ENCODE measurements at regions not wholly inside any gene's neighbourhood (a gene's known extent, or its start where the extent isn't known, plus 50 kb on each side); places are given as distances from the start of the nearest gene placed in this dataset.
"Not testable (repeated sequence)": the region's sequence is repeated elsewhere in the genome, so short reads cannot be mapped to it uniquely, and the experiment has no call there.

GRCh38 chr15:22519213-22519612, 60.5 kb downstream of the GOLGA6L22 start:
- CTCF ChIA-PET; POLR2A ChIA-PET; DNase-seq (ENCODE audit: extremely low spot score): not testable (repeated sequence)

GRCh38 chr15:22526537-22526936, 67.8 kb downstream of the GOLGA6L22 start:
- DNase-seq (ENCODE audit: extremely low spot score); POLR2A ChIA-PET: not testable (repeated sequence)

DNA sequence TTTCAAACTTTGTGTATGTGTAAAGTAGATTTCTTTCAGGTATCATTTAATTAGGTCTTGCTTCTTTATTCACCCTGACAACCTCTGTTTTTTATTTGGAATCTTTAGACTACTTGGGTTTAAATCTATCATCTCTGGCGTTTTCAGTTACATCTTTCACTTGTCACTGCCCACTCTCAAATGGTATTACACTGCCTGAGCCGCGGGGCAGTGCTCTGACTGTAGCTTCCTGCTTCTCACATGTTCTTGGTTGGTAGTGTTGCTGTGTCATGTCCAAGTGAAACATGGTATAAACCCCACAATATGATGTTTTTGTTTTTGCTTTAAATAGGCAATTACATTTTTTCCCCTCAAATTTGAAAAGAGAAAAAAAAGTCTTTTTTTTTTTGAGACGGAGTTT, 68.3 kb downstream of the GOLGA6L22 start:
- CTCF ChIA-PET; DNase-seq (ENCODE audit: extremely low spot score); POLR2A ChIA-PET: not testable (repeated sequence)

More at GRCh38 chr15:22526537-22526936, 67.8 kb downstream of the GOLGA6L22 start:
- CTCF ChIA-PET, result not testable (repeated sequence)

- POLR2A ChIA-PET; CTCF ChIA-PET; DNase-seq (ENCODE audit: extremely low spot score): not testable (repeated sequence)
Measured at GRCh38 chr15:22529200-22529599, 70.5 kb downstream of the GOLGA6L22 start.

- POLR2A ChIA-PET; CTCF ChIA-PET; DNase-seq (ENCODE audit: extremely low spot score): not testable (repeated sequence)
Measured at GRCh38 chr15:22559701-22560100, 101.0 kb downstream of the GOLGA6L22 start.

DNA sequence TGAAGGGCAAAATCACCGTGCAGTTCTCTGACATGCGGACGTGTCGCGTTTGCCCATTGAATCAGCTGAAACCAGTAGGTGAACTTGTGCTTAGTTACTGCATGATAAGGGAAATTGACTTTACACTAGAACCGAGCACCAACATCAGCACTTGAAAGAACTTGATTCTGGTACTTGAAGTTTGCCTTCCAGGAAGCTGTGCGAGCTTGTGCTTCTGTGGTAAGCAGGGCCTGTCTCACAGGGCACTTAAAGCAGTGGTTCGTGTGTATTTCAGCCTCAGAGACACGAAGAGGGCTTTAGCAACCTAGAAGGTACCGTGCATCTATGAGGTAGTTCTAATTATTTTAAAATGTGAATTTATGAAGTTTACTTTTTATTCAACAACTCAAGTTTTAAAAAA, 103.0 kb downstream of the GOLGA6L22 start:
- DNase-seq (ENCODE audit: extremely low spot score); POLR2A ChIA-PET; CTCF ChIA-PET: not testable (repeated sequence)

DNA sequence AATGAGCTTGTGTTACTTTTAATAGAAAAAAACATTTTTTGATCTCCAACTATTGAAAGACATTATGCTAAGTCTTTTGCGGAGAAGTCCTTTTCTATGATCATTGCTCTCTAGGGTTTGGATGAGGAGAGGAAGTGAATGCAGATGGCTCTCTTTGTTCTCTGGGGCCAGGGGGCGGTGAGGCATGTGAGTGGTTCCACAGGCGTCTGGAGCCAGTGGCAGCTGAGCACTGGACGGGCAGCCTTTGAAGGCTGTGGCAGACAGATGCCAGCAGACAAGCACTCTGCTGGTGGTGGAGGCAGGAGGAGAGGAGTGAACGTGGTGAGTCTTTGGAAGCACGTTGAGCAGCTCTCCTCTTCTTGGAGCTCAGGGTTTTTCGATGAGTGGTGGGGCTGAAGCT, 107.8 kb downstream of the GOLGA6L22 start:
- POLR2A ChIA-PET; CTCF ChIA-PET; DNase-seq (ENCODE audit: extremely low spot score): not testable (repeated sequence)

GRCh38 chr15:22569486-22569885, 110.8 kb downstream of the GOLGA6L22 start:
- CTCF ChIA-PET; DNase-seq (ENCODE audit: extremely low spot score); POLR2A ChIA-PET: not testable (repeated sequence)

DNA sequence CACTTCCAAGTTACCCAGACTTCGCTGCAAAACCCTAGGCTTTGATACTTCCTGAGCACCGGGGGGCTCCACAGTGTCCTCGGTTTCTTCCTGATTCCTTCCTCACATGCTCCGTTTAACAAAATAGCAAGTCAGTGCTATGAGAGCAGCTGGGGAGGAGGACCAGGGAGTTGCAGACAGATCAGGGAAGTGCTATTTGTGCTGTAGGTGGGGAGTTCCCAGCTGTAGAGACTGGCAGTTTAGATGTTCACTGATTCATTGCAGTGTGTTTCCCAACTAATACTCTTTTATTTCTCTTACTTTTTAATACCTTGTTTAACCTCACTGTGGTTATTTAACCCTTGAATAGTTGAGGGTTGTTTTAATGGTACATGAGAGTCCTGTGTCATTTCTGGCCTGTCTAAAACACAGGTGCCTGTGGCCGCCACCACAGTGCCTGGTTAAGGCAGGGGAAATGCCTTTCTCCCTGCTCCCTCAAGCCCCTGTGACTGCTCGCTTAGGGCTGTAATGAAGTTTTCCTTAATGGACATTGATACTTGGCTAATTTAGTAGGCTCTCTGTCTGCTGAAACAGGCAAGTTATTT, 113.5 kb downstream of the GOLGA6L22 start:
- POLR2A ChIA-PET; DNase-seq (ENCODE audit: extremely low spot score); CTCF ChIA-PET: not testable (repeated sequence)

- DNase-seq (ENCODE audit: extremely low spot score), result peak; percentile 2
- POLR2A ChIA-PET, CTCF ChIA-PET: not testable (repeated sequence)
Measured at GRCh38 chr15:22572792-22573191, 114.1 kb downstream of the GOLGA6L22 start.

- DNase-seq (ENCODE audit: extremely low spot score); POLR2A ChIA-PET; CTCF ChIA-PET: not testable (repeated sequence)
Measured at GRCh38 chr15:22577828-22578227, 119.1 kb downstream of the GOLGA6L22 start.

DNA sequence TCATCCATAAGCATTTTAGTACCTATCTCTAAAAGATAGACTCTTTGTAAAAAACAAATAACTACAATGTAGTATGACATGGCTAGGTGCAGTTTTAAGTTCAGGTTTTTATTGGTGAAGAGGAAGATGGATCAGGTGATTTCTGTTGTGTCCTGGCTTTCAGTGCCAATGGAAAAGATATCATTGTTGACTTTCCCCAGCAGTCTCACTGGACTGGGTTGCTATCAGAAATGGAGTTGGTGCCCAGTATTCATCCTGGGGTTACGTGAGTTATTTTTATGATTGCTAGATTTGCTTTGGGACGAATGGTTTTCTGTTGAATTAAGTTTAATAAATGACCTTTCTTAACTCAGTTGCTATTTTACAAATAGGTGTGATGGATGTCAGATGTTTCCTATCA, 120.5 kb downstream of the GOLGA6L22 start:
- POLR2A ChIA-PET, CTCF ChIA-PET: not testable (repeated sequence)

GRCh38 chr15:22587391-22587790, 128.7 kb downstream of the GOLGA6L22 start:
- DNase-seq (ENCODE audit: extremely low spot score); POLR2A ChIA-PET; CTCF ChIA-PET: not testable (repeated sequence)

More for the DNA sequence above, 120.5 kb downstream of the GOLGA6L22 start:
- not testable (repeated sequence) for DNase-seq (ENCODE audit: extremely low spot score)

DNA sequence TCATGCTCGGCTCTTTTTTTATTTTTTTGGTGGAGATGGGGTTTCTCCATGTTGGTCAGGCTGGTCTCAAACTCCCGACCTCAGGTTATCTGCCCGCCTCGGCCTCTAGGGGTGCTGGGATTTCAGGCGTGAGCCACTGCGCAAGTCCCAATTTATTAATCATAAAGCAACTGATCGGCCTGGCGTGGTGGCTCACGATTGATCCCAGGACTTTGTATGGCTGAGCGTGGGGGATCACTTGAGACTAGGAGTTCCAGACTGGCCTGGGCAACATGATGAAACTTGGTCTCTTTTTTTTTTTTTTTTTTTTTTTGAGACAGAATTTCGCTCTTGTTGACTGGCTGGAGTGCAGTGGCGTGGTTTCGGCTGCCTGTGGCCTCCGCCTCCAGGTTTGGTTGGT, 139.8 kb downstream of the GOLGA6L22 start:
- POLR2A ChIA-PET; DNase-seq (ENCODE audit: extremely low spot score); CTCF ChIA-PET: not testable (repeated sequence)

DNA sequence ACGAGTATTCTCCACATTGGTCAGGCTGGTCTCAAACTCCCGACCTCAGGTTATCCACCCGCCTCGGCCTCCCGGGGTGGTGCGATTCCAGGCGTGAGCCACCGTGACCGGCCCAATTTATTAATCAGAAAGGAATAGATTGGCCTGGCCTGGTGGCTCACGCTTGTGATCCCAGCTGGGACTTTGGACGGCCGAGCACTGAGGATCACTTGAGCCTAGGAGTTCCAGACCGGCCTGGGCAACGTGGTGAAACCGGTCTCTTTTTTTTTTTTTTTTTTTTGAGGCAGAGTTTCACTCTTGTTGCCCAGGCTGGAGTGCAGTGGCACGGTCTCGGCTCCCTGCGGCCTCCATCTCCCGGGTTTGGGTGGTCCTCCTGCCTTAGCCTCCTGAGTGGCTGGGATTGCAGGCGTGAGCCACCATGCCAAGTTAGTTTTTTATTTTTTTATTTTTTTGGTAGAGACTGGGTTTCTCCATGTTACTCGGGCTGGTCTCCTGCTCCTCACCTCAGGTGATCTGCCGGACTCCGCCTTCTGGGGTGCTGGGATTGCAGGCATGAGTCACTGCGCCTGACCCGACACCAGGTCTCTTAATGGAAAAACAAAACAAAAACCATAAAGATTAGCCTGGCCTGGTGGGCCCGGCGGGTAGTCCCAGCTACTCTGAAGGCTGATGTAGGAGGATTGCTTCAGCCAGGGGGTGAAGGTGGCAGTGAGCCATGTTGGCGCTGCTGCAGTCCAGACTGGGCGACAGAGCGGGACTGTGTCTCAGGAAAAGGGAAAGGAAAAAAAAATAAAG, 141.0 kb downstream of the GOLGA6L22 start:
- CTCF ChIA-PET, POLR2A ChIA-PET: not testable (repeated sequence)
- peak; percentile 0 for DNase-seq (ENCODE audit: extremely low spot score)

DNA sequence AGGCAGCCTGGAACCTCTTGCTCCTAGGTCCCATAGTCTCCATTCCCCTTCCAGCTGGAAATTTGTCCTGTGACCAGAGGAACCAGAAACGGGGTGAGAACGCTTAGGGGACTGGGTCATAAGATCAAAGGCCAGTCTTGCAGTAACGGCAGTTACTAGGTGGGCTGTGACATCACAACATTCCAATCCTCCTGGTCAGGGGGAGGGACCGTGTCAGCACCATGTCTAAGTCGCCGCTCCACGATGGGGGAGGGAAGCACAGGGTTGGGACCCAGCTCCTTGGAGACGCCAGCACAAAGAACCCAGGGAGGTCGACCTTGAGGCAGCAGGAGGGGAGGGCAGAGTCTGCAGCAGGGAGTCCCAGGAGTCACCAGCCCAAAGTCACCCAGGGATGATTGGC, 158.3 kb downstream of the GOLGA6L22 start:
- DNase-seq (ENCODE audit: extremely low spot score); CTCF ChIA-PET; POLR2A ChIA-PET: not testable (repeated sequence)

DNA sequence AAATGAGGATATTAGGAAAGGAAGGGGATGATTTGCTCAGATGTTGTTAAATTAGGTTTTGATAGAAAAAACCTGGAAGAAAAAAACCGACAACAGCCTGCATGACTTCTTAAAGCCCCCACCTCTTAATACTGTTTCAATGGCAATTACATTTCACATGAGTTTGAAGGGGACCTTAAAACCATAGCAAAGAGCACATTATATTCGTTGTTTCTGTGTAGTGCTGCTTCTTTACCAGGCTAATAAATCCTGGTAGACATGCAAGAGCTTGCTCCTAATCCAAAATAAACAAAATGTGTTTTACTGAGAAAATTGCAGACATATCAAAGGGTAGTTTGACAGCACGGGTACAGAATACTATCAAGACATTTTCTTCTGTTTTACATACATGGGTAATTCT, 154.7 kb upstream of the NIPA1 start:
- CTCF ChIA-PET; POLR2A ChIA-PET; DNase-seq (ENCODE audit: extremely low spot score): not testable (repeated sequence)

DNA sequence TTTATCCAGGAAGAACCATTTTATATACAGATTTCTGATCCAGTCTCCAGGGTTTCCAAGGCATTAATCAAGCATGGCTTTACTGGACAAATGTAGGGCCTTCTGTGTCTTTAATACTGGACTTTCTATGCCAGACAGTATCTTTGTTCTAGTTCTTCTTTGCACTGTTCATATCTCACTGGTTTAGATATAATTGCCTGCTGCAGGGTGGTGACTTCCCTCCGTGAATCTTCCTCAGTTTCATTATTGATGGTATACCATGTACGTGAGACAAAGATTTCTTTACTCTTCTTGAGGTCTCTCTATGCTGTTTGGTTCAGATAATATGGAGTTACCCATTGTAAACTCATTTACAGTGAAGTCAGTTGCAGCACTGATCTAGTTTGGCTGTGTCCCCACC, 146.5 kb upstream of the NIPA1 start:
- CTCF ChIA-PET; POLR2A ChIA-PET; DNase-seq (ENCODE audit: extremely low spot score): not testable (repeated sequence)

DNA sequence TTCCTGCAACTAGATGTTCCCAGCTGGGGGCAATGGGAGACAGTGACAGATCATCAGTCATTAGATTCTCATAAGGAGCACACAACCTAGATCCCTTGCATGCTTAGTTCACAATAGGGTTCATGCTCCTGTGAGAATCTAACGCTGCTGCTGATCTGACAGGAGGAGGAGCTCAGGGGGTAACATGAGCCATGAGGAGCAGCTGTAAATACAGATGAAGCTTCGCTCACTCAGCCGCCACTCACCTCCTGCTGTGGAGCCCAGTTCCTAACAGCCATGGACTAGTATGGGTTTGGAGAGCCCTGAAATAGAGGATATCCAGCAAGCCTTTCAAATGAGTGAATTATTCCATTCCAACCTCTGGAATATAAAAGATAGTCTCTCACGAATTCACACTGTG, 137.0 kb upstream of the NIPA1 start:
- POLR2A ChIA-PET; CTCF ChIA-PET; DNase-seq (ENCODE audit: extremely low spot score): not testable (repeated sequence)

DNA sequence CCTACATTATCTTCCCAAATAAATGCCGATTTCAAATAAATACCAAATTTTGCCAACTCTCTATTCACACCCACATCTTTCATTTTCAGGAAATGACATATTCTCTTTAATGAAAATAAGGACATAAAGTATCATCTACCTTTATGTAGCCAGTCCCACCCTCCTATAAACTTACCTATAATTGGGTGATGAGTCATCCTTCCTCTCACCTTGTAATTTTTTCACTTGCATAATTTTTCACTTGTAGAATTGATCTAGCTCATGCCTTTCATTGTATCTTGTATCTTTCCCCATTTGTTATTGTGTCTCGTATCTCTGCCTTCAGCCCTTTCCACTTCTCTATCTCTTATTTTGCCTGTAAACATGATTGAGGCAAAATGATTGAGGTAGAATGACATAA, 135.3 kb upstream of the NIPA1 start:
- CTCF ChIA-PET, result not testable (repeated sequence)

More for the DNA sequence above, 135.3 kb upstream of the NIPA1 start:
- POLR2A ChIA-PET; DNase-seq (ENCODE audit: extremely low spot score): not testable (repeated sequence)

All from GM10248 (cell line).